Fibroblast of gingiva (primary cell): ENCODE measurements at regions not wholly inside any gene's neighbourhood (a gene's known extent, or its start where the extent isn't known, plus 50 kb on each side); places are given as distances from the start of the nearest gene placed in this dataset.
"Not testable (repeated sequence)": the region's sequence is repeated elsewhere in the genome, so short reads cannot be mapped to it uniquely, and the experiment has no call there.

Source experiments
- DNase-seq: peaks from one replicate; pipeline ENCODE4 v3.0.0-alpha.2; 2011; ENCODE audit warnings: low read depth

- DNase-seq = no peak
Measured at GRCh38 chr12:69131077-69131476, 108.3 kb upstream of the CPSF6 start.

DNA sequence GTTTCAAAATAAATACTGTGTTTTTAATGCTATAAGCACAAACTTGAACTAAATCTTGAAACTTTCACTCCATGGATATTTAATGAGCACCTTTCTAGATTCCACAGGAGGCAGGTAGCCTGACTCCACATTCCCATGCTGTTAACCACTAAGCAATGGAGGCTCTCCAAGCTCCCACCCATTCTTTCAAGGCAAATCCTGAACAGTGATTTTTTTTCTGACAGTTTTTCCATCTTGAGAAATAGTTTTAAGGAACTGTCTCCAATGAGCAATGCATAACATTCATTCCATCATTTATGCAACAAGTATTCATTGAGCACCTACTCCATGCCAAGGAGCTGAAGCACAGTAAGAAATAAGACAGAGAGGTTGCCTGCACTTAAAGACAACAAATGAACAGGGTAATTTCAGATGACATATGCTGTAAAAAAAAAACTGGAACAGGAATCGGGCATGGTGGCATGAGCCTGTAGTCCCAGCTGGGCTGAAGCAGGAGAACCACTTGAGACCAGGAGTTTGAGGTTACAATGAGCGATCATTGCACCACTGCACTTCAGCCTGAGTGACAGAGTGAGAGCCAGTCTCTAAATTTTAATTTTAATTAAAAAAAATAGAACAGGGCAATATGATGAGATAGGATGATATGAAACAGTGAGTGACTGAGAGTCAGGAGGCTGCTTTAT lies 102.3 kb upstream of the CPSF6 start:
- DNase-seq = no peak

DNA sequence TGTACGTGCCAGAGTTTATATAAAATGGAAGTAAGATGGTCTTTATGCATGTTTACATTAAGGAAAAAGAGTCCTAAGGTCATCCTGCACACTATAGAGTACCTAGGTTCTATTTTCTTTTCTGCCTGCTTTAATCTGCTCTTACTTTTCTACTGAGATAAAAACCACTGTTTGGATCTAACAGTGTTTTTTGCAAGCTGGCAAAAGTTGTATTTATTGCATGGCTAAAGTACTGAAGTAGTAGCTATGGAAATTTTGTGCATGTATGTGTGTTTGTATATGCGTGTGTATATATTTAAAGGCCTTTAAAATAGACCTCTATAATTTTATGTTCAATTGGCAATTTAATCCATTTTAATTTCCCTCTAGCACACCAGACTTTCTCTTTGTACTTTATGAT lies 98.3 kb upstream of the CPSF6 start:
- no peak for DNase-seq

GRCh38 chr12:69149270-69149669 lies 90.1 kb upstream of the CPSF6 start:
- peak; percentile 35 for DNase-seq

DNA sequence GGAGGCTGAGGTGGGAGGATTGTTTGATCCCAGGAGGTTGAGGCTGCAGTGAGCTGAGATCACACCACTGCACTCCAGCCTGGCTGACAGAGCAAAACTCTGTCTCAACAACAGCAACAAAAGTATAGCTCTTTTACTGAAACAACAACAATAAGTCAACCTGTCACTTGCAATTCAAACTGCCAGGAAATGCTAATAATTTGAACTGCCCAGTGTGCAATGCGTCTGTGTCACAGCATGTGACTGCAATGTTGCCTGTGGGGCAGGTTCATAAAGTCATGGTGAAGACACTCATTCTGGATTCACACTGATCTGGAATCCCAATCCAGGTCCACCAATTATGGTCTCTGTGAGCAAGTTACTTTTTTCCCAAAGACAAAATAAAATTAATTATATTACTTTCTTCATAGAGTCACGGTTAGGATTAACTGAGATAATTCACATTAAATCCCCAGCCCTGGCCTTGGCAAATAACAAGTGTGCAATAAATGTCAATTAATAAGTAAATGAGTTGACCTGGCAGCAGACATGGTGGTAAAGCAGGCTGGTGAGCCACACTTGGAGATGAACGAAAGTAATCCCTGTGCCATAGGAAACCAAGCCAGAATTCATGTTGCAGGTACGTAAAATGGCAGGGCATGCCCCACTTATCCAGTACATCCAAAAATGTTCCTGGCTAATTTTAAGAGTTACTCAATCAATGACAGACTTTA lies 89.1 kb upstream of the CPSF6 start:
- DNase-seq = peak; percentile 47

GRCh38 chr12:69150796-69151127 lies 88.6 kb upstream of the CPSF6 start:
- DNase-seq = no peak

DNA sequence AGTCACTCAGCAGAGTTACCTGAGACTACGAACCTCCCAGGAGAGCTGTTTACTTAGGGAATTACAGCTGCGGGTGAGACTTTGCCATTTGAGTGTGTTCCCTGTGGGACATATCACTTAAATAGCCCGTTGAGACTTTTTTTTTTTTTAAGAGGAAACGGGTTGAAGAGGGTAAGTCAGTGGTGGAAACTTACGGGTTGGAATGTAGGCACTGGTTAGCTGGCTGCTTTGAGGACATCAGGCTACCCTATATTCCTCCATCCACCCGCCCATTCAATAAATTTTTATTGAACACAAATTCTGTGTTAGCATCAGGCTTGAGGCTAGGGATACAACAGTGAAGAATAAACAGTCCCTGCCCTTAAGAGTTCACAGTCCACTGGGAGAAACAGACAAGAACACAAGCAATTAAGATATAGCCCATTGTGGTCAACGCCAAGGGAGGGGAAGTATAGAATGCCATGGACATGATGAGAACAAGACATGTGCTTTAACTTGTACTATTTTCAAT lies 88.1 kb upstream of the CPSF6 start:
- DNase-seq = peak; percentile 95

- peak; percentile 44 for DNase-seq
Measured at GRCh38 chr12:69154585-69155363, 84.6 kb upstream of the CPSF6 start.

GRCh38 chr12:69157023-69157655 lies 82.2 kb upstream of the CPSF6 start:
- DNase-seq = peak; percentile 74

GRCh38 chr12:69161829-69162228 lies 77.5 kb upstream of the CPSF6 start:
- DNase-seq = peak; percentile 21

- no peak for DNase-seq
Measured at GRCh38 chr12:69163681-69164362, 75.5 kb upstream of the CPSF6 start.

- no peak for DNase-seq
Measured at GRCh38 chr12:69167648-69168165, 71.7 kb upstream of the CPSF6 start.

DNA sequence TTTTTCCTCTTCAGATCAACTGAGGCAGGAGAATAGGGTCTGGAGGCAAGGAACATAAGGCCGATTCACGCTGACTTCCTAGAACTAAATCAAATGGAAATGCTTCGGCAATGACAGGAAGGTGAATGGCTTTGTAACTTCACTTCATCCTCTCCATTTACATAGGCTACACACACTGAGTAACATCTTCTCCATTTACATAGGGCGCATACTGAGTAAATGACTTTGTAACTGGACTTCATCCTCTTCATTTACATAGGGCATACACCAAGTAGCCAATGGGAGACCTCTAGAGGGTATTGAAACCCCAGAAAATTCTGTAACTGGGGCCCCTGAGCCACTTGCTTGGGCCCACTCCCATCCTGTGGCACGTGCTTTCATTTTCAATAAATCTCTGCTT lies 71.0 kb upstream of the CPSF6 start:
- DNase-seq = no peak

DNA sequence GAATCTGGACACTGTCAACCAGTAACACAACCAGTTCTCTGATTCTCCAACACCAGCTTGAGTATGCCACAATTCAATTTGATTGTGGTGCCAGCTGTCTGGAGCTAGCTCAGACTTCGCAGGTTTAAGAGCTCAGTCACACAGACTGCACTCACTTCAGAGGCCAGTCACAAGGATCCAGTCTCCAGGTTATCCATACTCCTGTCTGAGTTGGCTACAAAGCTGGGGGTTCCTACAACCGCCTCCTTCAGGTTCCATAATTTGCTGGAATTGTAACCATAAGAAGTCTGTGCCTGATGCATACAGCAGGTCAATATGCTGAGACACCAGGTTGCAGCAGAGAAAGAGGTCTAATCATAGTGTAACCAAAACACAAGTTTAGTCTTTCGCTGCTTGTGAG lies 70.5 kb upstream of the CPSF6 start:
- DNase-seq = no peak

- DNase-seq = no peak
Measured at GRCh38 chr12:69170293-69170692, 69.1 kb upstream of the CPSF6 start.

DNA sequence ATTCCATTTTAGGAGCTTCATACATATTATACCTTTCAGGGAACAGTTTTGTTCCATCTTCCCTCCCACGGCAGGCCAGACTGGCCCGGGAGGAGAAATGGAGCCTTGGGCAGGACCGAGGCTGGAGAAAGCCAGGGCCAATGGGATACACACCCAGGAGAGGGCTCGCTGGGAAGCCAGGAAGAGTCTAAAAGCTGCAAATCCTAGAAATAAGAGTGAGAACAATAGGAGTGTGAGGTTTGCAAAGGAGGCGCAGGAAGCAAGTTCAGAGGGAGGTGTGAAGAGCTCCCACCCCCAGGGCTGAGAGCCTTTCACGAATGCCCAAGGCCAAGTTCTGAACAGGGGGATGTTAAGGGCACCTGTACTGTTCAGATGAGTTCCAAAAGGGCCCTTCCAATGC lies 67.5 kb upstream of the CPSF6 start:
- DNase-seq = no peak

DNA sequence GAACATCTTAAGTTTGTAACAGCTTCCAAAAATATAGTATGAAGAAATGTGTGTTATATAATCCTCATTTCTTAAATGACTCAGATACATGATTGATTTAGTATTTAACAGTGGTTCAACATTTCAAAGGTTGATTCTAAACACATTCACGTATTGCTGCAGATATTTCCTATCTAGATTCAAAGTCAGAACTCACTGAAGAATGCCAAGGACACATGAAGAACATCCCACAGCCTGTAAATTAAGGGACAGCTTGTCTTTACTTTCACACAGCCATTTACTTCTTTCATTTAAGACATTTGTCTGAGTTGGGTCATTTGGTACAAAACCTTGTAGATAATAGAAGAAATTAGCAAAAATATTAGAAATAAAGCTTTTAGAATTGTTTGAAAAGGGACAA lies 66.9 kb upstream of the CPSF6 start:
- no peak for DNase-seq

DNA sequence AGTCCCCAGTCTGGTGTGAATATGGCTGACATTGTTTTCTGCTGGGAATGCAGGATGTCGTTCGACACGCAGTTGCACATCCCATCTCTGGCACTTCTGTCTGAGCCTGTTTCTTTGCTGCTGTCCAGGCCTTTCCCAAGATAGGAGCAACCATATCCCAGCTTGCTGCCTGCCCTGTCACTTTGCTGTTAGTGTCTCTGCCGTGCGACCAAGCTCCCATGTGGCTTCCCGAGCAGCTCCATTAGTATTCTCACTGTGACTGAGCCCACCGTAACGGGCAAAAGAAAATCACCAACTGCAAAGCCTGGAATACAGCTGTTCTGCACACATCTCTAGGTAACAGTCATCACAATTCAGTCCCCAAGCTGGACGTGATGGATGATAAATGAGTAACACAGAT lies 66.0 kb upstream of the CPSF6 start:
- DNase-seq = no peak

- no peak for DNase-seq
Measured at GRCh38 chr12:69179786-69180185, 59.6 kb upstream of the CPSF6 start.

DNA sequence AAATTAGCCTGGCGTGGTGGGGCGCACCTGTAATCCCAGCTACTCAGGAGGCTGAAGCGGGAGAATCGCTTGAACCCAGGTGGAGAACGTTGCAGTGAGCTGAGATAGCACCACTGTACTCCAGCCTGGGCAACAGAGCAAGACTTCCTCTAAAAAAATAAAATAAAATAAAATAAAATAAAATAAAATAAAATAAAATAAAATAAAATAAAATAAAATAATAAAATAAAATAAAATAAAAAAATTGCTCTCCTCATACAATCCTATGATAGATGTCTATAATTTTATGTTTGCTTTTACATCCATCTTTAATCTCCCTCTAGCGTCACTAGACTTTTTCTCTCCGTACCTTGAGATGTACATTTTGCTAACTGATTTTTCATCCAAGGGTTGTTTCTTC lies 51.8 kb upstream of the CPSF6 start:
- not testable (repeated sequence) for DNase-seq

- no peak for DNase-seq
Measured at GRCh38 chr12:69189378-69189978, 49.9 kb upstream of the CPSF6 start.
